G401 (cell line): ENCODE measurements at regions not wholly inside any gene's neighbourhood (a gene's known extent, or its start where the extent isn't known, plus 50 kb on each side); places are given as distances from the start of the nearest gene placed in this dataset.

ENCODE experiments used
- DNase-seq: peaks from one replicate; pipeline ENCODE4 v3.0.0-alpha.2; 2015; ENCODE audit warnings: low spot score
- in situ Hi-C: cut with HindIII; loops from 2 replicates; pipeline ENCODE4 v1.10.0; 2016; ENCODE audit warnings: low sequenced_read_pairs, mixed read lengths

- peak; percentile 72 for DNase-seq
- in situ Hi-C loops = no loop called here
Observed at GRCh38 chr2:66688951-66689350, 254.0 kb downstream of the MEIS1 start.

DNA sequence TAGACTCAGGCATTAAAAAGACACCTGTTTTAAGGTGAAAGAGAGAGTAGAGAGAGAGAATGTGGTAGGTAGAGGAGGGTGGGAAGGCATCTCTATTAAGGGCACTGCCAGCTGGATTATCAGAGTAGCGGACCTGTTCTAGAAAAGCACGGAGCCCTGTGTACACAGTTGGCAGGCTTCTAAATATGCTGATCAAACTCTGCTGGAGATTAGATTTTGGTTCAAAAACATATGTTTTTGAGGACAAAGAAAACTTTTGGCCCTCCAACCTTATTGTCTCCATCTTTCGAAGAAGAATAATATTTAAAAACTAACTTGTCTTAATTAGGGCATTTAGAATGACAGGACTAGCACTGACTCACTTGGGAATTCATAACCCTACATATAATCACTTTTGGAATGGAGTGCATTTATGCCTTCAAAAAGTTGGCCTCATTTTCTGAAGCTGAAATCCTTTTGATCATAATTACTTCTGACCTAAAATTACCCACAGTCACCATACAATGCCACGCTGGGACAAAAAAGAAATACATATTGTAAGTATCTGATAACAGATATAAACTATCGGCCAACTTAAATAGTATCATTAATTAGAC, 254.6 kb downstream of the MEIS1 start:
- in situ Hi-C loops = no loop called here
- DNase-seq = peak; percentile 81

DNA sequence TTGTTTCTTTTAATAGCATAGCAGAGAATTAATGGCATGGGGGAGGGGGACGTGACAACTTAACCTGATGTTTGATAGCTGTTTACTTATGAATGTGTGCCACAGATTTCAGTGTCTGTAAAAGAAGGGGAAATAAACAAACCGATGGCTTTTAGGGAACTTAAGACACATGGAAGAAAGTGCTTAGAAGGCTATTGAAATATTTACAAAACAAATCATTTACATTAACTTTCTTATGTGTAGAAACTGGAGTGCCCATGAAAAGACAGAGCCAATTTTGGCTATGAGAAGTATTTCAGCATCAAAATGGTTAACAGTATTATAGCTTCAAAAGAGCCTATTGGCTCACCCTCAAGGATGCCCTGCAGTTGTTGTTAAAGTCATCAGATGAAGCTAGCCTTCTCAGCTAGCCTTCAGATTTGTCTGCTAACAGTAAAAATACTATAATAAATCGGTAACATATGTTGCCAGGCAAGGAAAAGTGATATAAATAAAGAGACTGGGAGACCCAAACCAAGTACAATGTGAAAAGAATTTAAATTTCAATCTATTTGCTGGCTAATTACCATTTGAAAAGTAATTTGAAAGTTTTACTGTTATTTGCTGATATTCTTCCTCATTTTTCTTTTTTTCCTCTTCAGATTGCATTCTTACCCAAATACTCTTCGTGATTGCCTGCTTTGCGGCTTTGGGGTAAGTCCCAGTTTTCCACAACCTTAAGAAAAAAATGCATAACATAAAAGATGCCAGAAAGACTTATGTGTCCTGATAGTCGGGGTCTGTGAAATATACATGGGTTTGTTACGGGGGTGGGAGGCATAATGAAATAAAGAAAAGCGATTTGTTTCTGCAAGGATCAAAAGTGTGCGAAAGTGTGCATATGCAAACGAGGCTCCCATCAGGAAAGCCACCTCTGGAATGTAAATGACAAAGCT, 256.4 kb downstream of the MEIS1 start:
- in situ Hi-C loops = no loop called here
- DNase-seq = peak; percentile 86

DNA sequence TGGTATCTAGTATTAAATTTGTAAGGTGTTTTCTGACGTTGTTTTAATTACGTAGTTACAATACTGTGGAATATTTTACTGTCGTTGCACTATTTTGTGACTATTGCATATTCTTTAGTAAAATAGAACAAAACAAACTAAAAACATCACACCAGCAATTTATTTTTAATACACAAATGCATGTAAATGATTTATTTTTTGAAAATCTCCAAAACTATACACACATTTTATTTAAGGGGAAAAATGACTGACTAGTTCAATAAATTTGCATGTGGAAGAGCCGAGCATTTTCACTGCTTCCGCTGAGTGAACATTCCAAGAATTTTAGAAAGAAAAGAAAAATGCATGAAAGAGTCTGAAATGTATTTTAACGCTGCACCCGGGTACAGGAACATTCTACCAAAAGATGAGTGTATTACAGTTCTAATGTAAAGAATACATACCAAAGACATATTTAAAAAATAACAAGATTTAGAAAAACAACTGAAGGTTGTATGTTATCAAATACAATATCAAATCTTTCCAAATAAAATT, 257.7 kb downstream of the MEIS1 start:
- DNase-seq = peak; percentile 52
- in situ Hi-C loops = no loop called here

DNA sequence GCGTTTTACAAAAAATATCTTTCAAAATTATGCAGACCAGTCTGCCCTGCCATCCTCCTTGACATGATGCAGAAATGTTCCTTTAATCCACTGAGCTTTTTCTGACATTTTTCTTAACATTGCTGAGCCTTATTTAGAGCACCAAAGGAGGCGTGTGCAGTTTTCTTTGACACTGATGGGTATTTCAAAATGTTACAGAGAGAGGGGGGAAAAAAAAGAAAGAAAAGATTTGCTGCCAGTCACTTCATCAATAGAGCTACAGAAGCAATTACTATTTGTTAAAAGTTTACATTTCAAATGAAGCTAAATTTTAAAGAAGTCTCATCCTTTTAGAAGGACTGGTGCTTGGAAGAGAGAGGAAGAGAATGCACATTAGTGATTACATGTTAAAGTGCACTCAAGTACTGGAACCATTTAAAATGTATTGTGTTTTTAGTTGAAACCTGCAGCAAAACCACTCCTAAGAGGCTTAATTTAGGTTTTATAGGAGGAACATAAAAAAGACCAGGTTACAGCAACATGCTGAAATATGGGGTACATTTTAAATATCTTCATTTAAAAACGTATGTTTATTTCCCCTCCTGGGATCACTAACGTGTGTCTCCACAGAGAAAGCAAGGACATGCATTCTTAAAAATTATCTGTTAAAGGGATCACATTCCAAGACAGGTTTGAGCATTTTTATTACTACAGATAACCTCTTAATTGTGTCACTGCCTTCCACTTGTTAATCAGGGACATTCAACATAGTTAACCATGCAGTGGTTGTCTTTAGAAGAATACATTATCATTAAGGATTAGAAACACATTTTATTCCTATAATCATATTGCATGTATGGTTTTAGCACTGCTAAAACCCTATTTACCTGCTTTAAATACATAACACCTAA, 258.4 kb downstream of the MEIS1 start:
- in situ Hi-C loops = no loop called here
- peak; percentile 68 for DNase-seq

- DNase-seq = peak; percentile 77
- in situ Hi-C loops = no loop called here
Observed at GRCh38 chr2:66694087-66694860, 259.3 kb downstream of the MEIS1 start.

GRCh38 chr2:66695226-66695735, 260.4 kb downstream of the MEIS1 start:
- in situ Hi-C loops = no loop called here
- DNase-seq = peak; percentile 83

- peak; percentile 81 for DNase-seq
- in situ Hi-C loops = no loop called here
Observed at GRCh38 chr2:66696374-66696773, 261.4 kb downstream of the MEIS1 start.

DNA sequence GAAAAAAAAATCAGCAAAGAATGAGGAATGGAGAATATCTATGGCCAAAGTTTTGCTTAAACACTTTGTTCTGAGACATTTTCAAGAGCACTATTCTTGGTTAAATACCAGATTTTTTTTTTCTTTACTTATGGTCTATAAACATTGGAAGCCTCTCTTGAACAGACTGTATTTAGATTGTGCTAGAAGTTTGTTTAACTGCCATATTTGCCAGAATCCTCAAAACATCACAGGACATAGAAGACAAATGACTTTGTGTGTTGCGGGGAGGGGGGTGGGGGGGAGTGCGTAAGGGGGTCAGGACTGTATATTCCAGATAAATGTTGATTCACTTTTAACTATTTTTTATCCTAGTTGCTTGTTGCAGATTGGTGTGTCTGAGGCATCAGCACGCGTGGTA, 262.0 kb downstream of the MEIS1 start:
- in situ Hi-C loops = no loop called here
- DNase-seq = peak; percentile 58

DNA sequence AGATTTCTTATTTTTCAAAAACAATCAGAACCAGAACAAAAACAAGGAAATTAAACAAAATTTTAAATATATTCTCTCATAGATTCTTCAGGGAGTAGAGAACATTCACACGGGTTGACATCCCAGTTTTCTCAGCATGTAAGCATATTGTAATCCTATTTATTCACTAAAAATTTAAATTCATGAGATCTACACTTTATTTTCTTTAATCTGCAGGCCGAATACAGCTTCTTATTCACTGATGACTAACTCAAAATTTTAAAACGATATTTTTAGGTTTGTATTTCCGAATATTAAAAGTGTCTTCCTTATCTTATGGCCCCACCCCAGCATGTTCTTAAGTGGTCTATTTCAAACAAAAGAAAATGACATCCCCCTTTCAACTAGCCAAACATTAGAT, 262.4 kb downstream of the MEIS1 start:
- in situ Hi-C loops = no loop called here
- DNase-seq = peak; percentile 64

DNA sequence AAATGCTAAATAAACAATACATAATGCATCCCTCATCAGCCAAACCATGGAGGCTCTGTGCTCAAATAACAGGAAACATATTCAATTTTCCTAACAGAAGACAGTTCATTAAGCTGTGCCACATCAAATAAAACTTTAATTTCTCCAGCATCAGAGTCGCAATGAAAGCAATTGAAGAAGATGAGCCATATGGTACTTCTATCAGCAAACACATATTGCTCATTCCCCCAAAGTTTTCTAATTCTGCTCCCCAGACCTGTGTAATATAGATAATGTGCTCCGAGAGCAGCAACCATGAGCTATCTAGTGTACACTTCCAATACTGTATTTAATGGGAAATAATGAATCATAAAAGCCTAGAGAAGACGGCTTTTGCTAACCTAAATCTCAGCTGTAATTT, 263.2 kb downstream of the MEIS1 start:
- in situ Hi-C loops = no loop called here
- no peak for DNase-seq

- peak; percentile 69 for DNase-seq
- in situ Hi-C loops = no loop called here
Observed at GRCh38 chr2:66698576-66699239, 263.8 kb downstream of the MEIS1 start.

DNA sequence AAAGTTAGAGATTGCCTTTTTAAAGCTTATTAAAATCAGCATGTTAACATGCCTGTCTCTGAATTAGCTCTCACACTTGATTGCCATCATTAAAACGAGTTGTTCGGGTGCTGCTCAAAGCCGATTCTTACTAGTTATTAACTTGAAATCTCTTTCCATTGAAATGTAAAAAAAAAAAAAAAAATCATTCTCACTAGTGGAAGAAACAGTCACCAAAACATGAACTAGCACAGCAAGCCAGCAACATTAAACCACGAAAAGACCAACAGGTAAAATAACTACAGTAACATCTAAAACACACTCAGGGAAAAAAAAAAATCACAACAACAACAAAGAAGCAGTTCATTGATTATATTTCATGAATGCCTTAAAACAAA, 264.5 kb downstream of the MEIS1 start:
- in situ Hi-C loops = no loop called here
- peak; percentile 56 for DNase-seq

GRCh38 chr2:66699793-66700676, 265.1 kb downstream of the MEIS1 start:
- in situ Hi-C loops = no loop called here
- peak; percentile 65 for DNase-seq

DNA sequence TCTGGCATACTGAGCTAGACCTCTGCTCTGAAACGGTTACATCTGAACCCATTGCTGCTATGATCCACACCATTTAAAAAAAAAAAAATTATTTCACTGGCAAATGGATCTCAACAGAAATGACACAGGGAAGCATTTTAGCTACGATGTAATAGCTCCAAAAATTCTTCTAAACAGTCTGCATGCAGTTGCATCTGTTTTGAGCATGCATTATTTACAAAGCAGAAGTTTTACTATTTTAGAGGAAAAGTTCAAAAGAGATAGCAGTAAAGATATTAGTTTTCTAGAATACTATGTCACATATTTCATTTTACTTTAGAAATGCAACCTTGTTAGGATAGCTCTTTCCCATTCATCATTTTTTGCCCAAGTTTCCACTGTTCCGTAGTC, 265.7 kb downstream of the MEIS1 start:
- DNase-seq = peak; percentile 41
- in situ Hi-C loops = no loop called here

DNA sequence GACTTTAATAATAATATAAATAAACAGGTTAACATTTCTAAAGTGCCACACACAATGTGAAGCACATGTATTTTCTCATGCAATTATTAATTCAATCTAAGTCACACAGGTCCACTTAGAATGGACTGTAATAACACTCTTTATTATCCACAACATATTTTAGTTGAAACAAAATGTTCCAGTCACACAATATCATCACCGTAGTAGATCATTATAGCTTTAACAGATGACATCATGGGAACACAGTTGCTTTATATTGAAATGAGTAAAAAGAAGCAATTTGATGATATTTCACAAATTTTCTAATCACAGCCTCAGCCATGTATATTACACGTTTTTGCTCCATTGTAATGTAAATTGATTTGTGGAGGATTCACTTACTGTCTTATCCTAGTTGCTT, 266.3 kb downstream of the MEIS1 start:
- in situ Hi-C loops = no loop called here
- DNase-seq = peak; percentile 30

DNA sequence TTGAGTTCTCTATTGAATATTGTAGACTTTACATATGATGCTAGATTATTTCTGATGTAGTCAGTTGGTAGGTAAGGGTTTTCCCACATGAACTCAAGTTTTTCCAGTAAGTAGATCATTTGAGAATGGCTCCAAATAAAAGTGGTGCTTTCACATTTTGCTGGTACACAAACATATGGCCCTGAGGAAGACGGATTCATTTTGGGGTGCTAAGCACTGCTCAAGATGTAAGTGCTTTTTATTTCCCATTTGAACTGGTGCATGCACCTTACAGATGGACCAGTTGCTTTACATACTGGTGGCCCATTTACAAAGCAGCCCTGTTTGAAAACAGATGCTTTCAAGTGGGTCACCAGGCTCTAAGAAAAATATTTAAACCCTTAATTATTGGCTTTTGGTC, 266.7 kb downstream of the MEIS1 start:
- DNase-seq = peak; percentile 64
- in situ Hi-C loops = no loop called here
